NB4 (cell line): ENCODE measurements at regions not wholly inside any gene's neighbourhood (a gene's known extent, or its start where the extent isn't known, plus 50 kb on each side); places are given as distances from the start of the nearest gene placed in this dataset.

ENCODE experiments used
- MYC ChIP-seq: IDR thresholded peaks from 2 replicates; pipeline ENCODE4 v1.6.1; 2011; ENCODE audit warnings: low read depth, low read length
- TF ChIP-seq, protein P1 (sequence below): IDR thresholded peaks from one replicate; pipeline ENCODE4 v1.5.1; 2012; ENCODE audit warnings: low read depth, low read length

DNA sequence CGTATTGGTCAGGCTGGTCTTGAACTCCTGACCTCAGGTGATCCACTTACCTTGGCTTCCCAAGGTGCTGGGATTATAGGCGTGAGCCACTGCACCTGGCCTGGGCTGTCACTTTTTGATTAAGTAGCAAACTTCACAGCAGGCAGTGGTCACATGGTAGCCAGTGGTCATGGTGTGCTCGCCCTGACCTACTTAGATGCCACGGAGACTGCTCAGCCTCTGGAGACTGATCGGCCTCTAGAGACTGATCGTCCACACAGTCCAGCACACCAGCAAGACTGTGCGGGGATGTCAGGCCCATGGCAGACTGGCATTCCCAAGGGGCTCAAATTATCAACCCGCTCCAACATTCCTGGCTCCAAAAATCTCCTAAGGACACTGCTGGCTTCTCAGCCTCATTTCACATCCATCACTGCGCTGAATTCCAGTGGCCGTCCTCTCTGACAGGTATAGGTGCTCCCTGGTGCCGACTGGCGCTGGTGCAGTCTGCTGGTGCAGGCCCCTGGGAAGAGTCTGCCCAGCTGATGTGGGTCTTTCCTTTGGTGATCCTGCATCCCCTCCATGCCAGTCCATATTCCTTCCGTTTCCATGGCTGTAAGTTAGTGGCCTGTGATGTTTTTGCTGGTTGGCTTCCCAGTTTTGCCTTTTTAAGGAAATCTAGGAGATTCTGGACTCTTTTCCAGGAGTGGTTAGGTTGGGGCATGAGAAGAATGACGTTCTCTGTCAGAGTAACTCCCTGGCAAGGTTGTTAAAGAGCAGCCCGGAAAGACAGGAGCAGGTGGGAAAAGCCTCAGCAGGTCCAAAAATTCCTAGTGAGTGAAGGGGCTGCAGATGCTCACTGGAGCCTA lies 374.5 kb upstream of the HS6ST1 start:
- TF ChIP-seq, protein P1, sequence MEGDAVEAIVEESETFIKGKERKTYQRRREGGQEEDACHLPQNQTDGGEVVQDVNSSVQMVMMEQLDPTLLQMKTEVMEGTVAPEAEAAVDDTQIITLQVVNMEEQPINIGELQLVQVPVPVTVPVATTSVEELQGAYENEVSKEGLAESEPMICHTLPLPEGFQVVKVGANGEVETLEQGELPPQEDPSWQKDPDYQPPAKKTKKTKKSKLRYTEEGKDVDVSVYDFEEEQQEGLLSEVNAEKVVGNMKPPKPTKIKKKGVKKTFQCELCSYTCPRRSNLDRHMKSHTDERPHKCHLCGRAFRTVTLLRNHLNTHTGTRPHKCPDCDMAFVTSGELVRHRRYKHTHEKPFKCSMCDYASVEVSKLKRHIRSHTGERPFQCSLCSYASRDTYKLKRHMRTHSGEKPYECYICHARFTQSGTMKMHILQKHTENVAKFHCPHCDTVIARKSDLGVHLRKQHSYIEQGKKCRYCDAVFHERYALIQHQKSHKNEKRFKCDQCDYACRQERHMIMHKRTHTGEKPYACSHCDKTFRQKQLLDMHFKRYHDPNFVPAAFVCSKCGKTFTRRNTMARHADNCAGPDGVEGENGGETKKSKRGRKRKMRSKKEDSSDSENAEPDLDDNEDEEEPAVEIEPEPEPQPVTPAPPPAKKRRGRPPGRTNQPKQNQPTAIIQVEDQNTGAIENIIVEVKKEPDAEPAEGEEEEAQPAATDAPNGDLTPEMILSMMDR = no peak
- TF ChIP-seq MYC = no peak
